Neural cell (in vitro differentiated cells): ENCODE measurements at regions not wholly inside any gene's neighbourhood (a gene's known extent, or its start where the extent isn't known, plus 50 kb on each side); places are given as distances from the start of the nearest gene placed in this dataset.

Experiments
- H2AFZ ChIP-seq: fragments of 200-600, 300-800 bp; sonication (generic), shearing (Covaris generic); 2 replicates; pipeline ENCODE4 v1.6.0; 2014; ENCODE audit warnings: low read depth, mild to moderate bottlenecking, antibody characterized with exemption, low read length, moderate library complexity
- H3F3A ChIP-seq: fragments of 200-600 bp; shearing (Covaris generic); 2 replicates; pipeline ENCODE4 v1.6.1; 2016; ENCODE audit warnings: mild to moderate bottlenecking, moderate library complexity, mixed read lengths, antibody characterized with exemption, low read length; ENCODE audit not compliant: insufficient read depth, poor library complexity, severe bottlenecking
- H3K27ac ChIP-seq: fragments of 200-600, 300-800 bp; sonication (generic), shearing (Covaris generic); 2 replicates; pipeline ENCODE4 v1.5.1; 2014; ENCODE audit warnings: mild to moderate bottlenecking, low read length, moderate library complexity
- H3K27me3 ChIP-seq: fragments of 300-800, 200-600 bp; sonication (generic), shearing (Covaris generic); 2 replicates; pipeline ENCODE4 v1.6.0; 2014; ENCODE audit warnings: mild to moderate bottlenecking, low read depth, low read length, moderate library complexity; ENCODE audit not compliant: insufficient read depth
- H3K36me3 ChIP-seq: fragments of 300-800, 200-600 bp; sonication (generic), shearing (Covaris generic); 2 replicates; pipeline ENCODE4 v1.5.1; 2014; ENCODE audit warnings: mild to moderate bottlenecking, antibody characterized with exemption, low read length, moderate library complexity; ENCODE audit not compliant: insufficient read depth
- H3K4me2 ChIP-seq: fragments of 300-800, 200-600 bp; sonication (generic), shearing (Covaris generic); 2 replicates; pipeline ENCODE4 v1.6.0; 2014; ENCODE audit warnings: mild to moderate bottlenecking, low read length
- H3K4me3 ChIP-seq: fragments of 300-800, 200-600 bp; sonication (generic), shearing (Covaris generic); 2 replicates; pipeline ENCODE4 v1.5.1; 2014; ENCODE audit warnings: mild to moderate bottlenecking, low read length, moderate library complexity
- H3K79me2 ChIP-seq: fragments of 200-600 bp; shearing (Covaris generic); replicated peaks from 2 replicates; pipeline ENCODE4 v1.6.0; 2014; ENCODE audit warnings: mild to moderate bottlenecking, low read length, moderate library complexity; ENCODE audit not compliant: insufficient read depth
- H3K9ac ChIP-seq: fragments of 300-800, 200-600 bp; sonication (generic), shearing (Covaris generic); 2 replicates; pipeline ENCODE4 v1.6.1; 2016; ENCODE audit warnings: mild to moderate bottlenecking, low read length, mixed read lengths
- H3K9me2 ChIP-seq: fragments of 200-600 bp; shearing (Covaris generic); 2 replicates; pipeline ENCODE4 v1.6.1; 2016; ENCODE audit warnings: mild to moderate bottlenecking, low read length, mixed read lengths; ENCODE audit not compliant: insufficient read depth
- H3K9me3 ChIP-seq: fragments of 200-600, 300-800 bp; sonication (generic), shearing (Covaris generic); 2 replicates; pipeline ENCODE4 v1.6.1; 2016; ENCODE audit warnings: mild to moderate bottlenecking, mixed run types, low read length, moderate library complexity, mixed read lengths
- H4K20me1 ChIP-seq: fragments of 200-600 bp; shearing (Covaris generic); 2 replicates; pipeline ENCODE4 v1.6.1; 2016; ENCODE audit warnings: mild to moderate bottlenecking, mixed run types; ENCODE audit not compliant: insufficient read depth
- CTCF ChIP-seq: fragments of 450-650 bp; IDR thresholded peaks from 2 replicates; pipeline ENCODE4 v1.5.1; 2014; ENCODE audit warnings: antibody characterized with exemption, mild to moderate bottlenecking, moderate library complexity; ENCODE audit not compliant: poor library complexity, severe bottlenecking
- EP300 ChIP-seq: fragments of 450-650 bp; conservative IDR thresholded peaks from 2 replicates; pipeline ENCODE4 v1.6.1; 2014; ENCODE audit warnings: antibody characterized with exemption, mild to moderate bottlenecking, moderate library complexity; ENCODE audit not compliant: poor library complexity, severe bottlenecking
- EZH2 ChIP-seq: fragments of 200-600, 300-800 bp; shearing (Covaris generic), sonication (generic); IDR thresholded peaks from 2 replicates; pipeline ENCODE4 v1.6.1; 2014; ENCODE audit warnings: antibody characterized with exemption, low read length, borderline replicate concordance, mild to moderate bottlenecking; ENCODE audit not compliant: insufficient read depth, poor library complexity, severe bottlenecking
- MXI1 ChIP-seq: fragments of 450-650 bp; conservative IDR thresholded peaks from 2 replicates; pipeline ENCODE4 v1.6.1; 2014; ENCODE audit warnings: antibody characterized with exemption, mild to moderate bottlenecking; ENCODE audit not compliant: poor library complexity, severe bottlenecking
- POLR2AphosphoS5 ChIP-seq: IDR thresholded peaks from 2 replicates; pipeline ENCODE4 v1.6.1; 2012
- RAD21 ChIP-seq: fragments of 450-650 bp; conservative IDR thresholded peaks from 2 replicates; pipeline ENCODE4 v1.6.1; 2014; ENCODE audit warnings: antibody characterized with exemption, mild to moderate bottlenecking, moderate library complexity
- REST ChIP-seq: IDR thresholded peaks from 2 replicates; pipeline ENCODE4 v1.6.1; 2012; ENCODE audit warnings: borderline replicate concordance
- SMC3 ChIP-seq: fragments of 450-650 bp; conservative IDR thresholded peaks from 2 replicates; pipeline ENCODE4 v1.6.1; 2014; ENCODE audit warnings: antibody characterized with exemption, mild to moderate bottlenecking, moderate library complexity; ENCODE audit not compliant: poor library complexity
- TAF1 ChIP-seq: IDR thresholded peaks from 2 replicates; pipeline ENCODE4 v1.6.1; 2012; ENCODE audit warnings: low read depth

- no peaks in the 10 kb centered on the region for H3K27me3 ChIP-seq
- no peaks in the 10 kb centered on the region for H3F3A ChIP-seq
- no peak overlapping the region for H2AFZ ChIP-seq
- no peaks in the 10 kb centered on the region for H3K79me2 ChIP-seq
- H3K4me2 ChIP-seq = no peak overlapping the region
- H3K9me3 ChIP-seq = no peaks in the 10 kb centered on the region
- H3K36me3 ChIP-seq = no peaks in the 10 kb centered on the region
- no peak overlapping the region for H3K9ac ChIP-seq
- H3K9me2 ChIP-seq = no peaks in the 10 kb centered on the region
- no peak overlapping the region for H3K4me3 ChIP-seq
- H4K20me1 ChIP-seq = no peaks in the 10 kb centered on the region
- TF ChIP-seq TAF1 = no peak
- no peak for TF ChIP-seq CTCF
- no peak for TF ChIP-seq SMC3
- TF ChIP-seq RAD21 = no peak
- no peak for TF ChIP-seq REST
- TF ChIP-seq EP300 = no peak
- TF ChIP-seq POLR2AphosphoS5 = no peak
- no peak for TF ChIP-seq EZH2
- no peak for TF ChIP-seq MXI1
- H3K27ac ChIP-seq = no peak overlapping the region
Observed at GRCh38 chr13:69050696-69051095, 1056.9 kb upstream of the ATXN8OS start.

GRCh38 chr13:69044629-69045028 is 1063.0 kb upstream of the ATXN8OS start:
- H3K9me2 ChIP-seq = no peaks in the 10 kb centered on the region
- no peaks in the 10 kb centered on the region for H3K9me3 ChIP-seq
- H3K27ac ChIP-seq = no peak overlapping the region
- no peaks in the 10 kb centered on the region for H4K20me1 ChIP-seq
- H2AFZ ChIP-seq = no peak overlapping the region
- no peaks in the 10 kb centered on the region for H3K79me2 ChIP-seq
- H3K36me3 ChIP-seq = no peaks in the 10 kb centered on the region
- no peaks in the 10 kb centered on the region for H3K27me3 ChIP-seq
- TF ChIP-seq TAF1 = no peak
- TF ChIP-seq REST = no peak
- no peak for TF ChIP-seq EZH2
- TF ChIP-seq EP300 = no peak
- no peak for TF ChIP-seq POLR2AphosphoS5
- TF ChIP-seq MXI1 = no peak
- no peak for TF ChIP-seq SMC3
- no peak for TF ChIP-seq RAD21
- TF ChIP-seq CTCF = no peak
- H3K9ac ChIP-seq = no peak overlapping the region
- H3F3A ChIP-seq = peaks cover 2% of the 10 kb centered on the region
- no peak overlapping the region for H3K4me2 ChIP-seq
- no peak overlapping the region for H3K4me3 ChIP-seq
